ENCODE measurements at regions not wholly inside any gene's neighbourhood (a gene's known extent, or its start where the extent isn't known, plus 50 kb on each side); places are given as distances from the start of the nearest gene placed in this dataset.

- Histone ChIP-seq H3K4me1 (peaks cover 0 to 3% (median 0%) of the 10 kb centered on the region in 4 donors), H3K27me3 (no peaks in the 10 kb centered on the region), H3K27ac (no peak overlapping the region), H3K9me3 (no peaks in the 10 kb centered on the region), H3K4me3 (no peak overlapping the region), H3K36me3 (no peaks in the 10 kb centered on the region)
- no peak for DNase-seq
- intact Hi-C loops (cut with DNase I; ENCODE audit: low total_unique reads) (no loop called here), in situ Hi-C loops (cut with MboI; ENCODE audit: low pct_ligation_motif_present in 1 of 4, low pct_unique_long_range_greater_than_20kb in 1 of 4, low sequenced_read_pairs in 3 of 4) (no loop called here)
- 91 to 95% methylated on average over 7 to 30 of the region's 30 CpGs for WGBS, 2 donors (ENCODE audit: low coverage in 1 of 2)
- TF ChIP-seq POLR2A (IDR thresholded peaks at IDR 0.05) (no peak), EP300 (IDR thresholded peaks at IDR 0.05; ENCODE audit: low read depth) (no peak), POLR2AphosphoS5 (IDR thresholded peaks at IDR 0.05) (no peak)
- TF ChIP-seq, protein P1, sequence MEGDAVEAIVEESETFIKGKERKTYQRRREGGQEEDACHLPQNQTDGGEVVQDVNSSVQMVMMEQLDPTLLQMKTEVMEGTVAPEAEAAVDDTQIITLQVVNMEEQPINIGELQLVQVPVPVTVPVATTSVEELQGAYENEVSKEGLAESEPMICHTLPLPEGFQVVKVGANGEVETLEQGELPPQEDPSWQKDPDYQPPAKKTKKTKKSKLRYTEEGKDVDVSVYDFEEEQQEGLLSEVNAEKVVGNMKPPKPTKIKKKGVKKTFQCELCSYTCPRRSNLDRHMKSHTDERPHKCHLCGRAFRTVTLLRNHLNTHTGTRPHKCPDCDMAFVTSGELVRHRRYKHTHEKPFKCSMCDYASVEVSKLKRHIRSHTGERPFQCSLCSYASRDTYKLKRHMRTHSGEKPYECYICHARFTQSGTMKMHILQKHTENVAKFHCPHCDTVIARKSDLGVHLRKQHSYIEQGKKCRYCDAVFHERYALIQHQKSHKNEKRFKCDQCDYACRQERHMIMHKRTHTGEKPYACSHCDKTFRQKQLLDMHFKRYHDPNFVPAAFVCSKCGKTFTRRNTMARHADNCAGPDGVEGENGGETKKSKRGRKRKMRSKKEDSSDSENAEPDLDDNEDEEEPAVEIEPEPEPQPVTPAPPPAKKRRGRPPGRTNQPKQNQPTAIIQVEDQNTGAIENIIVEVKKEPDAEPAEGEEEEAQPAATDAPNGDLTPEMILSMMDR (IDR thresholded peaks at IDR 0.05), result no peak
Observed at GRCh38 chr4:187064033-187064432, 340.4 kb upstream of the FAT1 start.

DNA sequence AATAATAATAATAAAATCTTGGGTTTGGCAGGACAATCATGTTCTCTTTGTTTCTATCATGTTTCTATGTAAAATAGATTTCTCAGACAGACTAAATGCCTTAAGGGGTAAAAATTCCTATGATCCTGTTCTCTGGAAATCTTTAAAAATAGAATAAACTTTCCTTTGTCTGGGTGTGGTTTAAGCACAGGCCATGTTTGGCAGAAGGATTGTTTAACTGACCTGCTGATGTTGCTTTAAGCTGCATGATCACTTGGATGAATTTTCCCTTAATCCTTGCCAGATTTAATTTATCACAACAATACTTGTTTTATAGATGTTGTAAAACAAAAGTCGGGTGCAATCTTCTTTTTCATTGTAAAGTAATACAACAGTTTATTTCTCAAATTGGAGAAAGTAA is 341.7 kb upstream of the FAT1 start:
- 21 to 38% methylated on average over 1 of the region's 1 CpG for WGBS, 2 donors (ENCODE audit: low coverage in 1 of 2)
- Histone ChIP-seq H3K36me3 (no peaks in the 10 kb centered on the region), H3K4me3 (no peak overlapping the region), H3K27ac (no peak overlapping the region), H3K4me1 (peaks cover 0 to 3% (median 0%) of the 10 kb centered on the region in 4 donors), H3K9me3 (no peaks in the 10 kb centered on the region), H3K27me3 (no peaks in the 10 kb centered on the region)
- TF ChIP-seq POLR2AphosphoS5 (IDR thresholded peaks at IDR 0.05) (no peak), EP300 (IDR thresholded peaks at IDR 0.05; ENCODE audit: low read depth) (no peak), POLR2A (IDR thresholded peaks at IDR 0.05) (no peak)
- TF ChIP-seq, protein P1 (IDR thresholded peaks at IDR 0.05), result no peak
- DNase-seq, result no peak
- in situ Hi-C loops (cut with MboI; ENCODE audit: low pct_ligation_motif_present in 1 of 4, low pct_unique_long_range_greater_than_20kb in 1 of 4, low sequenced_read_pairs in 3 of 4), result no loop called here
- intact Hi-C loops (cut with DNase I; ENCODE audit: low total_unique reads), result no loop called here

DNA sequence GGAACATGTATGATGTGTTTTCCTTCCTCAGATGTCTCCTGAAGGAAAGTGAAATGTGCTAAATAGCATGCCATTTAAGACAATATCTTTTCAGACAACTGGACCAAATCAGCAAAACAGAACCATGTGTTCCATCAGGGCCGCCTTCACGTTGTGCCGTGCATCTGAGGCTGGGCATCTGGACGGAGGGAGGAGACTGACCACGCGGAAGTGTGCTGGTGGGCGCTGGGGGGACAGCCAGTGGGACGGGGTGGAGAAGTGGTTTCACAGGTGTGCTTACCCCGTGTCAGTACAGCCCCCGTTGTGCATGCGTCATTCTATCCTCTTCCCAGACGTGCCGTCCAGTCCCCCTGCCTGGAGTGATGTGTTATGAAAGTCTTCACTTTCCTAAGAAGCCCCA is 342.1 kb upstream of the FAT1 start:
- no peak for DNase-seq
- 37 to 86% methylated on average over 3 to 13 of the region's 13 CpGs for WGBS, 2 donors (ENCODE audit: low coverage in 1 of 2)

GRCh38 chr4:187069398-187069797 is 345.7 kb upstream of the FAT1 start:
- H3K4me1 ChIP-seq, result peaks cover 0 to 3% (median 0%) of the 10 kb centered on the region in 4 donors
- H3K36me3 ChIP-seq, result no peaks in the 10 kb centered on the region
- TF ChIP-seq POLR2A (IDR thresholded peaks at IDR 0.05) (no peak), POLR2AphosphoS5 (IDR thresholded peaks at IDR 0.05) (no peak), EP300 (IDR thresholded peaks at IDR 0.05; ENCODE audit: low read depth) (no peak)
- TF ChIP-seq, protein P1 (IDR thresholded peaks at IDR 0.05), result no peak
- in situ Hi-C loops (cut with MboI; ENCODE audit: low pct_ligation_motif_present in 1 of 4, low pct_unique_long_range_greater_than_20kb in 1 of 4, low sequenced_read_pairs in 3 of 4) (no loop called here), intact Hi-C loops (cut with DNase I; ENCODE audit: low total_unique reads) (no loop called here)
- no peak overlapping the region for H3K27ac ChIP-seq
- no peaks in the 10 kb centered on the region for H3K27me3 ChIP-seq
- WGBS, 2 donors (ENCODE audit: low coverage in 1 of 2), result 78% methylated on average over 10 of the region's 10 CpGs; no CpG with 5 or more reads in 1 of the 2 donors
- no peak for DNase-seq
- no peaks in the 10 kb centered on the region for H3K9me3 ChIP-seq
- H3K4me3 ChIP-seq, result no peak overlapping the region

More for the DNA sequence above, 342.1 kb upstream of the FAT1 start:
- Histone ChIP-seq H3K4me1 (peaks cover 0 to 3% (median 0%) of the 10 kb centered on the region in 4 donors), H3K36me3 (no peaks in the 10 kb centered on the region), H3K27me3 (no peaks in the 10 kb centered on the region), H3K4me3 (no peak overlapping the region), H3K9me3 (no peaks in the 10 kb centered on the region), H3K27ac (no peak overlapping the region)
- TF ChIP-seq, protein P1 (IDR thresholded peaks at IDR 0.05), result no peak
- TF ChIP-seq EP300 (IDR thresholded peaks at IDR 0.05; ENCODE audit: low read depth) (no peak), POLR2AphosphoS5 (IDR thresholded peaks at IDR 0.05) (no peak), POLR2A (IDR thresholded peaks at IDR 0.05) (no peak)
- in situ Hi-C loops (cut with MboI; ENCODE audit: low pct_ligation_motif_present in 1 of 4, low pct_unique_long_range_greater_than_20kb in 1 of 4, low sequenced_read_pairs in 3 of 4) (no loop called here), intact Hi-C loops (cut with DNase I; ENCODE audit: low total_unique reads) (no loop called here)

All from transverse colon (tissue), 4 donors.